GM12878 (cell line): ENCODE measurements at regions not wholly inside any gene's neighbourhood (a gene's known extent, or its start where the extent isn't known, plus 50 kb on each side); places are given as distances from the start of the nearest gene placed in this dataset.

Experiments used
- ATAC-seq: fragments of 200-7000 bp; cut with Tn5 transposase; 3 replicates; pipeline ENCODE4 v1.9.1; 2020; ENCODE audit warnings: mild to moderate bottlenecking, moderate library complexity
- BruUV-seq: library from RNA; stranded (reverse); fragments of 400-500 nt; replicated peaks from 2 replicates; lab custom pipeline; 2021; lab: Mats Ljungman, UMichigan
- CTCF ChIA-PET: fragments of 300-600 bp; sonication (Branson Sonifier 250); formaldehyde crosslinking; extraction: SDS; loops from one replicate; lab custom pipeline; 2021; ENCODE audit warnings: inconsistent platforms; lab: Yijun Ruan, JAX
- POLR2A ChIA-PET: fragments of 350-600 bp; formaldehyde crosslinking; extraction: SDS; loops from one replicate; lab custom pipeline; 2021; ENCODE audit warnings: inconsistent platforms; lab: Charles Lee
- RAD21 ChIA-PET: fragments of 300-600 bp; sonication (Branson Sonifier 250); formaldehyde crosslinking; loops from one replicate; lab custom pipeline; 2023; ENCODE audit warnings: antibody characterized with exemption; ENCODE audit not compliant: unreplicated experiment; lab: Charles Lee
- SMC1A ChIA-PET: fragments of 300-600 bp; sonication (Branson Sonifier 250); formaldehyde crosslinking; loops from one replicate; lab custom pipeline; 2023; ENCODE audit not compliant: unreplicated experiment, uncharacterized antibody; lab: Charles Lee
- DNase-seq: peaks from one replicate; pipeline ENCODE4 v3.0.0-alpha.2; 2011; ENCODE audit warnings: low read depth, low spot score
- FAIRE-seq: peaks from 3 replicates; lab custom pipeline; 2011; peaks lifted over from hg19 to GRCh38; lab: Jason Lieb, UNC
- H2AFZ ChIP-seq: 2 replicates; pipeline ENCODE4 v1.6.0; 2011; ENCODE audit warnings: low read depth, low read length, control low read depth; ENCODE audit not compliant: control insufficient read depth
- H3K27ac ChIP-seq: 2 replicates; pipeline ENCODE4 v1.5.1; 2011; ENCODE audit warnings: control low read depth; ENCODE audit not compliant: control insufficient read depth, insufficient read depth
- H3K27me3 ChIP-seq, 2 experiments: replicated peaks in 1 of 2; 2 replicates each; pipeline versions ENCODE4 v1.6.0 to v1.6.1; 2011; ENCODE audit warnings: low read length in 1 of 2; ENCODE audit not compliant: control insufficient read depth in 2 of 2, insufficient read depth in 2 of 2
- H3K36me3 ChIP-seq, 2 experiments: 2 replicates each; pipeline ENCODE4 v1.5.1; 2011; ENCODE audit warnings: low read length in 1 of 2; ENCODE audit not compliant: control insufficient read depth in 2 of 2, insufficient read depth in 2 of 2
- H3K4me1 ChIP-seq: 2 replicates; pipeline ENCODE4 v1.6.1; 2011; ENCODE audit warnings: mild to moderate bottlenecking, low read length, moderate library complexity, mixed read lengths; ENCODE audit not compliant: control insufficient read depth, insufficient read depth
- H3K4me2 ChIP-seq: 2 replicates; pipeline ENCODE4 v1.6.0; 2011; ENCODE audit warnings: control low read depth; ENCODE audit not compliant: control insufficient read depth, insufficient read depth
- H3K4me3 ChIP-seq: fragments of 200-600 bp; sonication (generic); 2 replicates; pipeline ENCODE4 v1.5.1; 2016
- H3K79me2 ChIP-seq: 2 replicates; pipeline ENCODE4 v1.6.0; 2011; ENCODE audit warnings: low read length; ENCODE audit not compliant: control insufficient read depth, insufficient read depth
- H3K9ac ChIP-seq: 2 replicates; pipeline ENCODE4 v1.8.0; 2011; ENCODE audit warnings: low read length, control low read depth, mixed read lengths; ENCODE audit not compliant: control insufficient read depth, insufficient read depth
- H3K9me3 ChIP-seq: replicated peaks from 3 replicates; pipeline ENCODE4 v1.5.1; 2011; ENCODE audit warnings: mild to moderate bottlenecking, low read length; ENCODE audit not compliant: control insufficient read depth, insufficient read depth
- H4K20me1 ChIP-seq: 2 replicates; pipeline ENCODE4 v1.6.0; 2011; ENCODE audit not compliant: control insufficient read depth, insufficient read depth
- ASH2L ChIP-seq: fragments of 300-600, 200-600 bp; sonication (generic); IDR thresholded peaks from 2 replicates; pipeline ENCODE4 v1.6.1; 2017; ENCODE audit warnings: low read depth, mild to moderate bottlenecking, borderline replicate concordance
- CEBPB ChIP-seq, 2 experiments: fragments of 150-350 bp in 1 of 2; IDR thresholded peaks; 2 replicates each; pipeline ENCODE4 v1.6.1; 2012 to 2014; ENCODE audit warnings: low read depth in 2 of 2, low read length in 2 of 2, borderline replicate concordance in 1 of 2, inconsistent platforms in 1 of 2
- FOS ChIP-seq: IDR thresholded peaks from 3 replicates; pipeline ENCODE4 v1.6.1; 2011; ENCODE audit warnings: borderline replicate concordance; ENCODE audit not compliant: insufficient read length; ENCODE audit errors: extremely low read depth
- GATAD2B ChIP-seq: fragments of 450-650 bp; conservative IDR thresholded peaks from 2 replicates; pipeline ENCODE4 v1.6.1; 2017; ENCODE audit warnings: low read depth, mild to moderate bottlenecking, moderate library complexity
- JUND ChIP-seq: IDR thresholded peaks from 2 replicates; pipeline ENCODE4 v1.6.1; 2012; ENCODE audit warnings: low read depth, mild to moderate bottlenecking, low read length, improper control_type of control experiment, moderate library complexity
- KLF5 ChIP-seq: fragments of 450-650 bp; IDR thresholded peaks from 2 replicates; pipeline ENCODE4 v1.6.1; 2014; ENCODE audit warnings: mild to moderate bottlenecking; ENCODE audit not compliant: partially characterized antibody
- NR2C1 ChIP-seq: fragments of 450-650 bp; IDR thresholded peaks from 2 replicates; pipeline ENCODE4 v1.6.1; 2017; ENCODE audit warnings: antibody characterized with exemption, mild to moderate bottlenecking, moderate library complexity
- NR2F1 ChIP-seq: fragments of 450-650 bp; conservative IDR thresholded peaks from 2 replicates; pipeline ENCODE4 v1.6.1; 2017; ENCODE audit warnings: mild to moderate bottlenecking
- POLR2AphosphoS2 ChIP-seq: IDR thresholded peaks from 2 replicates; pipeline ENCODE4 v1.6.1; 2011; ENCODE audit warnings: low read depth, mild to moderate bottlenecking, low read length, improper control_type of control experiment, moderate library complexity
- SMAD5 ChIP-seq: IDR thresholded peaks from 2 replicates; pipeline ENCODE4 v1.6.1; 2016; ENCODE audit warnings: antibody characterized with exemption, low read depth
- SMC3 ChIP-seq: IDR thresholded peaks from 2 replicates; pipeline ENCODE4 v1.6.1; 2011; ENCODE audit warnings: low read length, improper control_type of control experiment, borderline replicate concordance
- ZZZ3 ChIP-seq: IDR thresholded peaks from 2 replicates; pipeline ENCODE4 v1.6.1; 2011; ENCODE audit warnings: low read depth; ENCODE audit not compliant: control insufficient read depth, insufficient read length
- WGBS: methylation state at CpG from one replicate; pipeline ENCODE4 v1.1.6; 2016; ENCODE audit warnings: low lambda C conversion rate; ENCODE audit not compliant: insufficient replicate concordance, insufficient coverage; ENCODE audit errors: missing lambda C conversion rate; 5-methylcytosine and 5-hydroxymethylcytosine counted together
- in situ Hi-C: fragments of 300-500 bp; cut with MboI; formaldehyde crosslinking; loops from 9 replicates; pipeline ENCODE4 v1.14.3; 2018; ENCODE audit warnings: mixed read lengths
- intact Hi-C: fragments of 100-400 bp; cut with micrococcal nuclease; formaldehyde crosslinking; loops from one replicate; pipeline ENCODE4 v1.14.2; 2022; ENCODE audit not compliant: unreplicated experiment
- TF ChIP-seq, protein P1 (sequence below): IDR thresholded peaks from 2 replicates; pipeline ENCODE4 v1.6.1; 2012; ENCODE audit warnings: low read depth, low read length, improper control_type of control experiment

GRCh38 chr5:61738446-61738845 is 406.4 kb downstream of the ZSWIM6 start:
- ChIA-PET CTCF (no interaction called here), POLR2A (no interaction called here), SMC1A (no interaction called here), RAD21 (no interaction called here)
- Histone ChIP-seq H3K27me3 (peaks cover 0 to 1% of the 10 kb centered on the region in 2 experiments; a peak in 1 of 4 replicates), H3K36me3 (no peaks in the 10 kb centered on the region), H3K4me1 (no peaks in the 10 kb centered on the region), H3K27ac (no peak overlapping the region), H3K9ac (no peak overlapping the region), H4K20me1 (no peaks in the 10 kb centered on the region), H3K4me2 (no peak overlapping the region), H3K9me3 (no peaks in the 10 kb centered on the region), H3K79me2 (no peaks in the 10 kb centered on the region), H2AFZ (no peak overlapping the region), H3K4me3 (no peak overlapping the region)
- FAIRE-seq (no peak), DNase-seq (no peak), ATAC-seq (no peak)
- intact Hi-C loops, result no loop called here
- WGBS, result 48% methylated on average over 3 of the region's 3 CpGs
- no peak for TF ChIP-seq SMAD5
- no peak for TF ChIP-seq POLR2AphosphoS2
- TF ChIP-seq GATAD2B, result no peak
- TF ChIP-seq KLF5, result no peak
- TF ChIP-seq SMC3, result no peak
- TF ChIP-seq, protein P1, sequence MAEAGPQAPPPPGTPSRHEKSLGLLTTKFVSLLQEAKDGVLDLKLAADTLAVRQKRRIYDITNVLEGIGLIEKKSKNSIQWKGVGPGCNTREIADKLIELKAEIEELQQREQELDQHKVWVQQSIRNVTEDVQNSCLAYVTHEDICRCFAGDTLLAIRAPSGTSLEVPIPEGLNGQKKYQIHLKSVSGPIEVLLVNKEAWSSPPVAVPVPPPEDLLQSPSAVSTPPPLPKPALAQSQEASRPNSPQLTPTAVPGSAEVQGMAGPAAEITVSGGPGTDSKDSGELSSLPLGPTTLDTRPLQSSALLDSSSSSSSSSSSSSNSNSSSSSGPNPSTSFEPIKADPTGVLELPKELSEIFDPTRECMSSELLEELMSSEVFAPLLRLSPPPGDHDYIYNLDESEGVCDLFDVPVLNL, result no peak
- no peak for TF ChIP-seq ZZZ3
- no peak for TF ChIP-seq FOS
- no peak for TF ChIP-seq CEBPB (IDR thresholded peaks at IDR 0.05; ENCODE audit: borderline replicate concordance in 1 of 2, low read depth in 2 of 2, low read length in 2 of 2)
- TF ChIP-seq NR2C1, result no peak
- no peak for TF ChIP-seq JUND
- no peak for TF ChIP-seq ASH2L
- no peak for TF ChIP-seq NR2F1
- no TSS peak for BruUV-seq
- in situ Hi-C loops, result no loop called here
